Heart right ventricle (tissue), 16 donors: ENCODE measurements at regions not wholly inside any gene's neighbourhood (a gene's known extent, or its start where the extent isn't known, plus 50 kb on each side); places are given as distances from the start of the nearest gene placed in this dataset.

Source experiments
- ATAC-seq, 8 donors: fragments of 200-7000 bp; cut with Tn5 transposase; one replicate each; pipeline ENCODE4 v1.9.1; 2020; ENCODE audit warnings: mild to moderate bottlenecking in 8 of 8, moderate library complexity in 8 of 8, moderate number of reproducible peaks in 1 of 8
- DNase-seq, 2 donors: peaks; one replicate each; pipeline ENCODE4 v3.0.0-alpha.2; 2020
- H3K27ac ChIP-seq, 10 donors: fragments of 200-600 bp; sonication (generic) in 2 of 10; one replicate each; pipeline versions ENCODE4 v1.5.0 to v1.8.0; 2020 to 2022; ENCODE audit warnings: mild to moderate bottlenecking in 3 of 10
- H3K27me3 ChIP-seq, 7 donors: fragments of 200-600 bp; one replicate each; pipeline ENCODE4 v1.8.0; 2021 to 2022; ENCODE audit warnings: mild to moderate bottlenecking in 2 of 7
- H3K36me3 ChIP-seq, 9 donors: fragments of 200-600 bp; sonication (generic) in 1 of 9; one replicate each; pipeline versions ENCODE4 v1.5.0 to v1.8.0; 2020 to 2022; ENCODE audit warnings: mild to moderate bottlenecking in 2 of 9
- H3K4me1 ChIP-seq, 9 donors: fragments of 200-600 bp; sonication (generic) in 1 of 9; one replicate each; pipeline versions ENCODE4 v1.5.0 to v1.8.0; 2020 to 2022; ENCODE audit warnings: mild to moderate bottlenecking in 4 of 9
- H3K4me3 ChIP-seq, 10 donors: fragments of 200-600 bp; sonication (generic) in 2 of 10; one replicate each; pipeline versions ENCODE4 v1.5.0 to v1.8.0; 2020 to 2022; ENCODE audit warnings: mild to moderate bottlenecking in 7 of 10, moderate library complexity in 2 of 10
- H3K9me3 ChIP-seq, 11 donors: fragments of 200-600 bp in 10 of 11; sonication (generic) in 2 of 11; one replicate each; pipeline versions ENCODE4 v1.5.0 to v1.8.0; 2013 to 2022; ENCODE audit warnings: mild to moderate bottlenecking in 2 of 11, control low read depth in 1 of 11, moderate library complexity in 1 of 11
- WGBS, 2 donors: extraction: QIAGEN DNeasy Blood & Tissue Kit; methylation state at CpG; one replicate each; pipeline ENCODE4 v1.1.7; 2013; ENCODE audit warnings: inconsistent platforms in 1 of 2; 5-methylcytosine and 5-hydroxymethylcytosine counted together
- intact Hi-C, 10 donors: fragments of 100-400 bp; cut with DNase I; formaldehyde crosslinking; loops; one replicate each; pipeline versions ENCODE4 v1.11.1 to v1.14.2; 2022
- TF ChIP-seq, protein P1 (sequence below), 9 donors: fragments of 200-600 bp; sonication (generic) in 2 of 9; IDR thresholded peaks; one replicate each; pipeline versions ENCODE4 v1.5.0 to v1.8.0; 2021 to 2022; ENCODE audit warnings: antibody characterized with exemption in 9 of 9, mild to moderate bottlenecking in 5 of 9, moderate library complexity in 1 of 9
- donor health status: Arrhythmogenic right ventricular cardiomyopathy.
- donor health status: ischemic (EF 13 %, LVEDD 7.1; RV severe dilation, severe dysfunction).
- donor health status: healthy with polysubstance abuse.
- donor health status: DM: no; HTN: yes; CAD: no.
- donor health status: DM: no; HTN: no; CAD: no.
- donor health status: ischemic (EF 25% LVEDD 6.9; RV normal size, moderate dysfunction).
- donor health status: ischemic (EF 25% LVEDD 5.7; RV mildly dilated, moderate dysfunction).
- donor health status: healthy.
- donor health status: DM: yes; HTN: yes; CAD: no.
- donor health status: Ischemic cardiomyopathy.
- donor health status: ischemic (EF 35%, LVEDD 5.7; RV mildly dilated, moderate dysfunction).
- donor health status: nonischemic (EF 11% LVEDD 7.7; RV severe dilation, severe dysfunction).
- donor health status: DM: yes; HTN: yes; CAD: no.
- donor health status: PGD.
- donor health status: ischemic (EF 29% LVEDD 5.4; RV normal size, mild dysfunction).
- donor health status: nonischemic (EF 23%, LVEDD 6.1; RV moderate dilation, normal function).

DNA sequence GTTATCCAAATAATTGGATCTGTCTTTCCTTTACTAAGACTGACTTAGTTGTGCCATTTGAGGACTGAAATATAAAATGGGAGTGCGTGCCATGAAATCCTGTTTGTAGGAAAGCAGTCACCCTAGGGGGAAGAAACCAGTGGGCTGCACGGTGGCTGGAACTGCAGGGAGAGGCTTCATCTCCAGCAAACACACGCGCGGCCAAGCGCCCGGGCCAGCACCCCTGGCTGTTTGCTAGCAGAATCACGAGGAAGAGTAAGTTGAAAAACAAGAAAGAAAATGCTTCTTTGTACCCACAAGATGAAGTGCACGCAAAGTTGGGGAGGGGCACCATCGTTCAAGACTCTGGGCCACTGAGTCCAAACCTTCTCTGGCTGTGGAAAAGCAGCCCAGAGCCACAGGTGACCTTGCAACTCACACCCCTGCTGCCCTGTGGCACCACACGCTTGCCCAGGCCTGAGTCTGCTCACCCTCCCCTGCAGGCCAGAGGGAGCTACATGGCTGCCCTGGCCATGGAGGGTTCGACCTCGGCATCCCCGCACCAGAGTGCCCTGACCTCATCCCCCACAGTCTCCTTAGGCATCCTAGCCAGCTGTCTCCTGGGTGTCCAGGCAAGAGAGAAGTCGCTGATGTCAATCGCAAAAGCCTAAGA is 55.2 kb downstream of the IRX2 start:
- intact Hi-C loops, result no loop called here
- Histone ChIP-seq H3K36me3 (no peaks in the 10 kb centered on the region), H3K27ac (no peak overlapping the region), H3K9me3 (peaks cover 0 to 14% (median 0%) of the 10 kb centered on the region in 11 donors), H3K4me1 (no peaks in the 10 kb centered on the region), H3K27me3 (peaks cover 0 to 15% (median 5%) of the 10 kb centered on the region in 7 donors), H3K4me3 (no peak overlapping the region)
- no peak for DNase-seq
- WGBS, 2 donors, result 87 to 88% methylated on average over 16 of the region's 16 CpGs
- ATAC-seq, result no peak
- TF ChIP-seq, protein P1, sequence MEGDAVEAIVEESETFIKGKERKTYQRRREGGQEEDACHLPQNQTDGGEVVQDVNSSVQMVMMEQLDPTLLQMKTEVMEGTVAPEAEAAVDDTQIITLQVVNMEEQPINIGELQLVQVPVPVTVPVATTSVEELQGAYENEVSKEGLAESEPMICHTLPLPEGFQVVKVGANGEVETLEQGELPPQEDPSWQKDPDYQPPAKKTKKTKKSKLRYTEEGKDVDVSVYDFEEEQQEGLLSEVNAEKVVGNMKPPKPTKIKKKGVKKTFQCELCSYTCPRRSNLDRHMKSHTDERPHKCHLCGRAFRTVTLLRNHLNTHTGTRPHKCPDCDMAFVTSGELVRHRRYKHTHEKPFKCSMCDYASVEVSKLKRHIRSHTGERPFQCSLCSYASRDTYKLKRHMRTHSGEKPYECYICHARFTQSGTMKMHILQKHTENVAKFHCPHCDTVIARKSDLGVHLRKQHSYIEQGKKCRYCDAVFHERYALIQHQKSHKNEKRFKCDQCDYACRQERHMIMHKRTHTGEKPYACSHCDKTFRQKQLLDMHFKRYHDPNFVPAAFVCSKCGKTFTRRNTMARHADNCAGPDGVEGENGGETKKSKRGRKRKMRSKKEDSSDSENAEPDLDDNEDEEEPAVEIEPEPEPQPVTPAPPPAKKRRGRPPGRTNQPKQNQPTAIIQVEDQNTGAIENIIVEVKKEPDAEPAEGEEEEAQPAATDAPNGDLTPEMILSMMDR (IDR thresholded peaks at IDR 0.05), result no peak

DNA sequence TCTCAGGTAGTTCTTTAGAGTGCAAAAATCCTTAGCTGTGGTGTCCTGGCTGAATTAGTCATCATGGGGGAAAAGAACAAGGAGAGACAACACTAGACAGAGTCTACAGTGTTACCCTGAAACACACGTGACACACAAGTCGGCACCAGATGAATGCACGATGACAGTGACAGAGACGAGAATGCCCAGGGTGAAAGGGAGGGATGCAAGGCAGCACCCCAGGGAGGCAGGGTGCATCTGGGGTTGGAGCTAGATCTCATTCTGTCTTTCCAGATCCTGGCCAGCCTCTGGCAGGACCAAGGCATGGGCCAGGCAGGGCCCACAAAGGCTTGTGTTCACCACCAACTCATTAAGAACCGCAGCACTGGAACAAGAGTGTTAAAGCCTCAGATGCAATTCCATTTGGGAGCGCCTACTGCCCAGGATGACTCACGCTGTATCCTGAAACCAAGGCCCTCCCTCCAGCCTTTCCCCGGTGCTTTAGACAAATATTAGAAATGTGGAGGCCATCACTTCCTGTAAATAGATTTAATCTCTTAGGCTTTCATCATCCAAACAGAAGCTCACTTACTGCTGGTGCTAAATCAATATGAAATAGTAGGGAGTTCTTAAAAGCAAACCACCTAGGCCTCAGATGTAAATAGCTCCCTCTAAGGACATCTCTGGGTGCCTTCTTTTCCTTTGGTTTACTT is 56.1 kb downstream of the IRX2 start:
- Histone ChIP-seq H3K27me3 (peaks cover 0 to 14% (median 5%) of the 10 kb centered on the region in 7 donors), H3K9me3 (peaks cover 0 to 17% (median 0%) of the 10 kb centered on the region in 11 donors), H3K4me3 (no peak overlapping the region), H3K36me3 (no peaks in the 10 kb centered on the region), H3K27ac (no peak overlapping the region), H3K4me1 (no peaks in the 10 kb centered on the region)
- intact Hi-C loops, result no loop called here
- TF ChIP-seq, protein P1 (IDR thresholded peaks at IDR 0.05), result no peak
- DNase-seq (no peak), ATAC-seq (no peak)
- WGBS, 2 donors, result 77 to 80% methylated on average over 8 of the region's 8 CpGs

DNA sequence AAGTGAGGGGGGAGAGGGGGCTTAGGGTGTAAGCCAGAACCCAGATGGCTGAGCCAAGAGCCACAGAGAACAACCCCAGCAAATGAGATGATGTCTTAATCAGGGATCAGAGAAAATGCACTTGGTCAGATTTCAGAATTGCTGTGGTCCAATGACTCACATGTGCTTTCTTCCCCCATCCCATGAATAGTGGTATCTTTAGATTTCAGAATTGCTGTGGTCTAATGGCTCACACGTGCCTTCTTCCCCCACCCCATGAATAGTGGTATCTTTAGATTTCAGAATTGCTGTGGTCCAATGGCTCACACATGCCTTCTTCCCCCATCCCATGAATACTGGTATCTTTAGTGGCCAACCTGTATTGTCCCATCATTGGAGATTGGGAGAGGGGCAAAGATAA is 59.9 kb downstream of the IRX2 start:
- peaks cover 0 to 17% (median 0%) of the 10 kb centered on the region in 11 donors for H3K9me3 ChIP-seq
- 47 to 50% methylated on average over 1 of the region's 1 CpG for WGBS, 2 donors
- no peak for ATAC-seq
- H3K27me3 ChIP-seq, result peaks cover 0 to 17% (median 5%) of the 10 kb centered on the region in 7 donors
- H3K36me3 ChIP-seq, result no peaks in the 10 kb centered on the region
- H3K27ac ChIP-seq, result no peak overlapping the region
- intact Hi-C loops, result no loop called here
- no peaks in the 10 kb centered on the region for H3K4me1 ChIP-seq
- TF ChIP-seq, protein P1 (IDR thresholded peaks at IDR 0.05), result no peak
- no peak overlapping the region for H3K4me3 ChIP-seq
- no peak for DNase-seq

DNA sequence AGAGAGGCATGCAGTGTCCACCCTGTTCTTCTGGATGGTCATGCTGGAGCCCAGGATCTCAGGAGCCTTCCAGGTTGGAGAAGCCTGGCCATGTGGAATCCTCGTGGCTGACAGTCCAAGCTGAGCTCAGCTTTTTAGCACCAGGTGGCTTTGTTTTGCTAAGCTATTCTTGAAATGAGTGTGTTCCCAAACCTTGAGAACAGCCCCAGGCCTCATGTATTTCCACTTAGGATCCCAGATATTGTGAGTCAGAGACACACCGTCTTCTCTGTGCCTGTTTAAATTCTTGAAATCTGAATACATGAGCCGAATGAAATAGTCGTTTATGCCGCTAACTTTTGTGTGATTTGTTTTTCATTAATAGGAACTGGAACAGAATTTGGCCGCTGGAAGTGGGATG is 61.2 kb downstream of the IRX2 start:
- ATAC-seq (no peak), DNase-seq (no peak)
- Histone ChIP-seq H3K27ac (no peak overlapping the region), H3K27me3 (peaks cover 0 to 25% (median 7%) of the 10 kb centered on the region in 7 donors), H3K4me3 (no peak overlapping the region), H3K9me3 (peaks cover 0 to 17% (median 0%) of the 10 kb centered on the region in 11 donors), H3K4me1 (no peaks in the 10 kb centered on the region), H3K36me3 (no peaks in the 10 kb centered on the region)
- intact Hi-C loops, result no loop called here
- 72 to 73% methylated on average over 6 of the region's 6 CpGs for WGBS, 2 donors
- TF ChIP-seq, protein P1 (IDR thresholded peaks at IDR 0.05), result no peak
